ENCODE measurements at regions not wholly inside any gene's neighbourhood (a gene's known extent, or its start where the extent isn't known, plus 50 kb on each side); places are given as distances from the start of the nearest gene placed in this dataset.

GRCh38 chr22:48264586-48264985 lies 1502.1 kb downstream of the TBC1D22A start:
- TF ChIP-seq CTCF (IDR thresholded peaks at IDR 0.05) (no peak), POLR2A (IDR thresholded peaks at IDR 0.05) (no peak)
